Colonic mucosa (tissue), 4 donors: ENCODE measurements at regions not wholly inside any gene's neighbourhood (a gene's known extent, or its start where the extent isn't known, plus 50 kb on each side); places are given as distances from the start of the nearest gene placed in this dataset.

Experiments
- DNase-seq: peaks from one replicate; pipeline ENCODE4 v3.0.0-alpha.2; 2020
- H3K27ac ChIP-seq: fragments of 200-600 bp; one replicate; pipeline ENCODE4 v1.8.0; 2021
- H3K27me3 ChIP-seq: fragments of 200-600 bp; one replicate; pipeline ENCODE4 v1.8.0; 2021
- H3K36me3 ChIP-seq: fragments of 200-600 bp; one replicate; pipeline ENCODE4 v1.8.0; 2021
- H3K4me1 ChIP-seq: fragments of 200-600 bp; one replicate; pipeline ENCODE4 v1.8.0; 2021; ENCODE audit warnings: mild to moderate bottlenecking
- H3K4me3 ChIP-seq: fragments of 200-600 bp; one replicate; pipeline ENCODE4 v1.8.0; 2021
- H3K9ac ChIP-seq, 2 donors: one replicate each; pipeline ENCODE4 v1.7.0; 2013; ENCODE audit warnings: control low read depth in 2 of 2, low read depth in 2 of 2, low read length in 2 of 2
- H3K9me3 ChIP-seq: fragments of 200-600 bp; one replicate; pipeline ENCODE4 v1.8.0; 2021
- intact Hi-C: fragments of 100-400 bp; cut with DNase I; formaldehyde crosslinking; loops from one replicate; pipeline ENCODE4 v1.14.1; 2022
- TF ChIP-seq, protein P1 (sequence below): fragments of 200-600 bp; IDR thresholded peaks from one replicate; pipeline ENCODE4 v1.8.0; 2022; ENCODE audit warnings: antibody characterized with exemption, mild to moderate bottlenecking
- donor health status: healthy.
- donor health status: DM: no; HTN: no; CAD: no.
- donor health status: DM: no; HTN: no; CAD: no.

GRCh38 chr20:48008850-48009515 lies 223.7 kb upstream of the SULF2 start:
- DNase-seq, result no peak
- Histone ChIP-seq H3K36me3 (no peaks in the 10 kb centered on the region), H3K27ac (no peak overlapping the region), H3K9ac (no peak overlapping the region), H3K9me3 (no peaks in the 10 kb centered on the region), H3K4me1 (no peaks in the 10 kb centered on the region), H3K27me3 (peaks cover 5% of the 10 kb centered on the region), H3K4me3 (no peak overlapping the region)
- TF ChIP-seq, protein P1, sequence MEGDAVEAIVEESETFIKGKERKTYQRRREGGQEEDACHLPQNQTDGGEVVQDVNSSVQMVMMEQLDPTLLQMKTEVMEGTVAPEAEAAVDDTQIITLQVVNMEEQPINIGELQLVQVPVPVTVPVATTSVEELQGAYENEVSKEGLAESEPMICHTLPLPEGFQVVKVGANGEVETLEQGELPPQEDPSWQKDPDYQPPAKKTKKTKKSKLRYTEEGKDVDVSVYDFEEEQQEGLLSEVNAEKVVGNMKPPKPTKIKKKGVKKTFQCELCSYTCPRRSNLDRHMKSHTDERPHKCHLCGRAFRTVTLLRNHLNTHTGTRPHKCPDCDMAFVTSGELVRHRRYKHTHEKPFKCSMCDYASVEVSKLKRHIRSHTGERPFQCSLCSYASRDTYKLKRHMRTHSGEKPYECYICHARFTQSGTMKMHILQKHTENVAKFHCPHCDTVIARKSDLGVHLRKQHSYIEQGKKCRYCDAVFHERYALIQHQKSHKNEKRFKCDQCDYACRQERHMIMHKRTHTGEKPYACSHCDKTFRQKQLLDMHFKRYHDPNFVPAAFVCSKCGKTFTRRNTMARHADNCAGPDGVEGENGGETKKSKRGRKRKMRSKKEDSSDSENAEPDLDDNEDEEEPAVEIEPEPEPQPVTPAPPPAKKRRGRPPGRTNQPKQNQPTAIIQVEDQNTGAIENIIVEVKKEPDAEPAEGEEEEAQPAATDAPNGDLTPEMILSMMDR, result no peak
- intact Hi-C loops, result no loop called here

DNA sequence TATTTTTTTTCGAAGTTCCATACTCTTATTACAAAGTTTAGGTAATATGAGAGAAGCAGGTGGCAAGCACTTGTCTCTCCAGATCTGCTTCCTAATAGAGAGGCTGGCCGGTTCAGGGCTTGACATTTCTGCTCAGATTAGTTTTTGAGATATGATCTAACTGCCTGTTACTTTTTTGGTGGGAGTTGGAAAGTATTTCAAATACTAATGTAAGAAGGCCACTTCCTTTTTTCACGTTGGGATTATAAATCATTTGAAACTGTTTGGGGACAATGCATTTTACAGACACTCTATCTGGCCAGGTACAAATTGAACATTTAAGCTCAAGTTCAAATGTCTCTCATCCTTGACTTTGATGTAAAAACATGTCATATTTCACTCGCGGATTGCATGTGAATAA lies 222.1 kb upstream of the SULF2 start:
- Histone ChIP-seq H3K4me3 (no peak overlapping the region), H3K9me3 (no peaks in the 10 kb centered on the region), H3K27ac (no peak overlapping the region), H3K27me3 (peaks cover 5% of the 10 kb centered on the region), H3K4me1 (no peaks in the 10 kb centered on the region), H3K36me3 (no peaks in the 10 kb centered on the region), H3K9ac (no peak overlapping the region)
- intact Hi-C loops, result no loop called here
- DNase-seq, result no peak
- TF ChIP-seq, protein P1, result no peak

GRCh38 chr20:48006036-48006833 lies 221.0 kb upstream of the SULF2 start:
- no peak for DNase-seq
- Histone ChIP-seq H3K36me3 (no peaks in the 10 kb centered on the region), H3K4me1 (no peaks in the 10 kb centered on the region), H3K9me3 (no peaks in the 10 kb centered on the region), H3K4me3 (no peak overlapping the region), H3K27me3 (peaks cover 5% of the 10 kb centered on the region), H3K9ac (no peak overlapping the region), H3K27ac (no peak overlapping the region)
- intact Hi-C loops, result no loop called here
- TF ChIP-seq, protein P1, result no peak

GRCh38 chr20:48003021-48003420 lies 217.7 kb upstream of the SULF2 start:
- Histone ChIP-seq H3K4me3 (no peak overlapping the region), H3K27ac (no peak overlapping the region), H3K9me3 (no peaks in the 10 kb centered on the region), H3K4me1 (no peaks in the 10 kb centered on the region), H3K36me3 (no peaks in the 10 kb centered on the region), H3K27me3 (peaks cover 5% of the 10 kb centered on the region), H3K9ac (no peak overlapping the region)
- intact Hi-C loops, result no loop called here
- no peak for DNase-seq
- TF ChIP-seq, protein P1, result no peak

DNA sequence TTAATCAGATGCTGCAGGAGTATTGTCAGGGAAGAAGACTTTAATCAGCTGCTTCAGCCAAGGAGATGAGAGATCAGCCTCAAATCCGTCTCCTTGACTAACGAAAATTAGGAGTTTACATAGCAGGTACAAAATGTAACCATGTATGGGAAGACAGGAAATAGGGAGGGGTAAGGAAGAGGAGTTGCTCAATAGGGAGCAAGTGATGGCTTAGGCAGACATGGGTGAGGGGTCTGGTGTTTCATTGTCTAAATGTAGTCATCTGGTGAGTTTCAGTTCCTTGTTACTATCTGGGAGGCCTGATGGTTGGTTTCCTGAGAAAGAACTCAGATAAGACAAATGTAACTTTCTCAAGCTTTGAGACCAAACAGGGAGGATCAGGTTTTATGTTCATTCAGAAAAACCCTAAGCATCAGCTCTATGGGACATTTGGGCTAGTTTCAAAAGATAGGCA lies 217.3 kb upstream of the SULF2 start:
- Histone ChIP-seq H3K36me3 (no peaks in the 10 kb centered on the region), H3K9ac (no peak overlapping the region), H3K9me3 (no peaks in the 10 kb centered on the region), H3K4me3 (no peak overlapping the region), H3K27ac (no peak overlapping the region), H3K27me3 (peaks cover 5% of the 10 kb centered on the region), H3K4me1 (no peaks in the 10 kb centered on the region)
- intact Hi-C loops, result no loop called here
- no peak for DNase-seq
- TF ChIP-seq, protein P1, result no peak
